ENCODE measurements at regions not wholly inside any gene's neighbourhood (a gene's known extent, or its start where the extent isn't known, plus 50 kb on each side); places are given as distances from the start of the nearest gene placed in this dataset.

DNA sequence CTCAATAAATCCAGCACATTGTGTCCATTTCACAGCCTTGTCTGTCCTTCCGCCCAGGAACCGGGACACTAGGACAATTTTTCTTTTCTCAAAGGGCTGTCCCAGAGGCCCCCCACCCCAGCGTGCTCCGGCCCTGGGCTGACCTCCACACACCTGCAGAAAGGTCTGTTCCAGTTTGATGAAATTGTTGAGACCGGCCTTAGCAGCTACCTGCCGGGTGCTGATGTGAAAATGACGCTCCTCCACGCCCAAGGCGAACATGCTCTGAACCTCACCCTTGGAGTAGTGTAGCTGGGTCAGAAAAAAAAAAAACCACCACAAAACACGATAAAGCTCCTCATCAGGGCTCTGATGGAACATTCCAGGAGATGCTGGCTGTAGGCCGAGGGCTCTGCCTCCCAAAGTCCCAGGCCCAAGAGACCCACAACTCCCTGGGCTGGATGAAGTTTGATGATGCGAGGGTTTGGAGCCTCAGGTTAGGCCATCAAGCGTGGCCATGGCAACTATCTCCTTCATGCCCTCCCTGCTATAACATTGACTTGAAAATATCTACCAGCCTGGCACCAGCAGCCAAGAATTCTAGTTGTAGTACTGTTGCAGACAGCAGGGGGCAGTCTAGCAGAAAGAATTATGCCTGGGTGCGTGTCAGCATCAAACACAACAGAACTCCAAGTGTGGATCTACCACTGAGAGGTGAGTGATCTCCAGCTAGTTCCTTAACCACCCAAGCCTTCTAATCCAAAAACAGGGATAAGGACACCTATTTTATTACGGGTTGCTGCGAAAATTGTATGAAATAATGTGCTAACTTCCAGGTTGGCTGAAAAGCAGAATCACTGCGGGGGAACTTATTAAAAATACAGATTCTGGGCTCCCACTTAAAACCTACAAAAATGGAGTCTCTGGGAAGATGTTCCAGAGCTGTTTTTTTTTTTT lies 62.1 kb downstream of the RMI2 start:
- Histone ChIP-seq H3K36me3 (no peaks in the 10 kb centered on the region), H3K9me3 (no peaks in the 10 kb centered on the region), H3K27ac (no peak overlapping the region), H3K4me1 (peaks cover 0 to 4% (median 2%) of the 10 kb centered on the region in 4 donors), H3K27me3 (no peaks in the 10 kb centered on the region), H3K4me3 (no peak overlapping the region)
- 79 to 83% methylated on average over 16 to 17 of the region's 17 CpGs for WGBS, 2 donors
- DNase-seq (peak in 1 of 2 donors; percentile 69), ATAC-seq (ENCODE audit: low FRiP score in 2 of 2) (peak; percentile 72 to 77)
- TF ChIP-seq POLR2AphosphoS5 (IDR thresholded peaks at IDR 0.05), result no peak
- TF ChIP-seq EP300 (IDR thresholded peaks at IDR 0.05), result no peak
- TF ChIP-seq POLR2A (IDR thresholded peaks at IDR 0.05), result no peak
- TF ChIP-seq CTCF (IDR thresholded peaks at IDR 0.05), result peak; percentile 54 to 84 (median 78)

- no peak for DNase-seq
- H3K27me3 ChIP-seq, result no peaks in the 10 kb centered on the region
- H3K27ac ChIP-seq, result no peak overlapping the region
- H3K36me3 ChIP-seq, result no peaks in the 10 kb centered on the region
- 53 to 54% methylated on average over 8 of the region's 8 CpGs for WGBS, 2 donors
- no peak overlapping the region for H3K4me3 ChIP-seq
- H3K4me1 ChIP-seq, result peaks cover 0 to 4% (median 2%) of the 10 kb centered on the region in 4 donors
- TF ChIP-seq EP300 (IDR thresholded peaks at IDR 0.05) (no peak), POLR2AphosphoS5 (IDR thresholded peaks at IDR 0.05) (no peak), POLR2A (IDR thresholded peaks at IDR 0.05) (no peak), CTCF (IDR thresholded peaks at IDR 0.05) (no peak)
- no peak for ATAC-seq (ENCODE audit: low FRiP score in 2 of 2)
- no peaks in the 10 kb centered on the region for H3K9me3 ChIP-seq
These were observed 63.0 kb downstream of the RMI2 start for GRCh38 chr16:11408216-11408615.

DNA sequence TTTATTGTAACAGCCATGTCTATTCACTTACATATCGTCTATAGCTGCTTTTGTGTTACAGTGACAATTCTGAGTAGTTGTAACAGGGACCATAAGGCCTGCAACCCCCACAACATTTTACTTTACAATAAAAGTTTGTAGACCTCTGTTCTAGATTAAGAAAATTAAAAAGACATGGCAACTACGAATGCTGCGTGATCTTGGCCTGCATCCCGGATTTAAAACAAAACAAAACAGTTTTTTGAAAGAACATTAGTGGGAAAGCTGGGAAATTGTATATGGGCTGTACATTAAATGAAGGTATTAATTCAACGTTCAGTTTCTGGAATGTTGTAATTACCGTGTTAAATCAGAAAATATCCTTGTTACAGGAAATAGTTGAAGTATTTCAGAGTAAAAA lies 64.1 kb downstream of the RMI2 start:
- H3K4me1 ChIP-seq, result peaks cover 0 to 4% (median 2%) of the 10 kb centered on the region in 4 donors
- no peak overlapping the region for H3K27ac ChIP-seq
- H3K9me3 ChIP-seq, result no peaks in the 10 kb centered on the region
- DNase-seq (no peak), ATAC-seq (ENCODE audit: low FRiP score in 2 of 2) (no peak)
- WGBS, 2 donors, result 59 to 66% methylated on average over 6 of the region's 6 CpGs
- H3K36me3 ChIP-seq, result no peaks in the 10 kb centered on the region
- TF ChIP-seq EP300 (IDR thresholded peaks at IDR 0.05) (no peak), POLR2AphosphoS5 (IDR thresholded peaks at IDR 0.05) (no peak), POLR2A (IDR thresholded peaks at IDR 0.05) (no peak), CTCF (IDR thresholded peaks at IDR 0.05) (no peak)
- H3K4me3 ChIP-seq, result no peak overlapping the region
- no peaks in the 10 kb centered on the region for H3K27me3 ChIP-seq

- Histone ChIP-seq H3K27ac (no peak overlapping the region), H3K27me3 (no peaks in the 10 kb centered on the region), H3K36me3 (no peaks in the 10 kb centered on the region), H3K4me1 (peaks cover 0 to 4% (median 2%) of the 10 kb centered on the region in 4 donors), H3K9me3 (no peaks in the 10 kb centered on the region), H3K4me3 (no peak overlapping the region)
- peak in 1 of 2 donors; percentile 46 for DNase-seq
- TF ChIP-seq EP300 (IDR thresholded peaks at IDR 0.05) (no peak), POLR2A (IDR thresholded peaks at IDR 0.05) (no peak), CTCF (IDR thresholded peaks at IDR 0.05) (no peak), POLR2AphosphoS5 (IDR thresholded peaks at IDR 0.05) (no peak)
- WGBS, 2 donors, result 65 to 88% methylated on average over 8 to 12 of the region's 12 CpGs
- peak in 1 of 2 donors; percentile 57 for ATAC-seq (ENCODE audit: low FRiP score in 2 of 2)
These were observed 65.3 kb downstream of the RMI2 start for GRCh38 chr16:11410376-11411058.
